HepG2 (cell line): ENCODE measurements at regions not wholly inside any gene's neighbourhood (a gene's known extent, or its start where the extent isn't known, plus 50 kb on each side); places are given as distances from the start of the nearest gene placed in this dataset.

ENCODE experiments used
- KMT2A ChIP-seq: sonication (generic); formaldehyde crosslinking; IDR thresholded peaks from 2 replicates; pipeline ENCODE4 v1.4.0; 2020; ENCODE audit warnings: missing genetic modification reagents
- POGK ChIP-seq: sonication (generic); formaldehyde crosslinking; conservative IDR thresholded peaks from 2 replicates; pipeline ENCODE4 v1.8.0; 2022; ENCODE audit warnings: mild to moderate bottlenecking, moderate library complexity, missing genetic modification reagents
- ZBTB40 ChIP-seq, 2 experiments: fragments of 450-650 bp in 1 of 2; sonication (generic) in 1 of 2; formaldehyde crosslinking in 1 of 2; IDR thresholded peaks; 2 replicates each; pipeline versions ENCODE4 v1.6.1 to v1.8.0; 2016 to 2022; ENCODE audit warnings: antibody characterized with exemption in 1 of 2, mild to moderate bottlenecking in 1 of 2, missing genetic modification reagents in 1 of 2
- ZNF720 ChIP-seq: sonication (generic); formaldehyde crosslinking; IDR thresholded peaks from 2 replicates; pipeline ENCODE4 v1.4.0; 2020; ENCODE audit warnings: missing genetic modification reagents

GRCh38 chr2:49241991-49242390 lies 87.7 kb upstream of the FSHR start (continued):
- TF ChIP-seq ZBTB40 (IDR thresholded peaks at IDR 0.05) (no peak), ZBTB40 (CRISPR knock-in tag; IDR thresholded peaks at IDR 0.05) (no peak), POGK (CRISPR knock-in tag) (no peak), ZNF720 (no peak), KMT2A (CRISPR knock-in tag) (no peak)
